ENCODE measurements at regions not wholly inside any gene's neighbourhood (a gene's known extent, or its start where the extent isn't known, plus 50 kb on each side); places are given as distances from the start of the nearest gene placed in this dataset.

- no peak for DNase-seq (ENCODE audit: low spot score)
Measured at GRCh38 chr14:36028665-36029064, 147.9 kb downstream of the PTCSC3 start.

- no peak for DNase-seq (ENCODE audit: low spot score)
Measured at GRCh38 chr14:36028218-36028617, 148.3 kb downstream of the PTCSC3 start.

- DNase-seq (ENCODE audit: low spot score), result no peak
Measured at GRCh38 chr14:36027354-36027753, 149.2 kb downstream of the PTCSC3 start.

GRCh38 chr14:36022765-36023410, 153.6 kb downstream of the PTCSC3 start:
- DNase-seq (ENCODE audit: low spot score), result no peak

- DNase-seq (ENCODE audit: low spot score), result no peak
Measured at GRCh38 chr14:36021591-36022320, 154.8 kb downstream of the PTCSC3 start.

- DNase-seq (ENCODE audit: low spot score), result no peak
Measured at GRCh38 chr14:36021030-36021422, 155.5 kb downstream of the PTCSC3 start.

GRCh38 chr14:36020120-36021029, 156.1 kb downstream of the PTCSC3 start:
- no peak for DNase-seq (ENCODE audit: low spot score)

- no peak for DNase-seq (ENCODE audit: low spot score)
Measured at GRCh38 chr14:36019126-36019525, 157.4 kb downstream of the PTCSC3 start.

GRCh38 chr14:36014236-36014635, 162.3 kb downstream of the PTCSC3 start:
- DNase-seq (ENCODE audit: low spot score), result no peak

GRCh38 chr14:36013483-36013882, 163.0 kb downstream of the PTCSC3 start:
- DNase-seq (ENCODE audit: low spot score), result no peak

- DNase-seq (ENCODE audit: low spot score), result no peak
Measured at GRCh38 chr14:36012621-36013020, 163.9 kb downstream of the PTCSC3 start.

- DNase-seq (ENCODE audit: low spot score), result no peak
Measured at GRCh38 chr14:36009643-36010042, 166.9 kb downstream of the PTCSC3 start.

- DNase-seq (ENCODE audit: low spot score), result no peak
Measured at GRCh38 chr14:36006623-36007022, 169.9 kb downstream of the PTCSC3 start.

- DNase-seq (ENCODE audit: low spot score), result no peak
Measured at GRCh38 chr14:36005670-36006069, 170.9 kb downstream of the PTCSC3 start.

GRCh38 chr14:36001936-36002335, 174.6 kb downstream of the PTCSC3 start:
- DNase-seq (ENCODE audit: low spot score), result no peak

- no peak for DNase-seq (ENCODE audit: low spot score)
Measured at GRCh38 chr14:35999294-35999693, 173.2 kb downstream of the BRMS1L start.

- no peak for DNase-seq (ENCODE audit: low spot score)
Measured at GRCh38 chr14:35998303-35998702, 172.2 kb downstream of the BRMS1L start.

- DNase-seq (ENCODE audit: low spot score), result no peak
Measured at GRCh38 chr14:35993684-35993960, 167.5 kb downstream of the BRMS1L start.

- DNase-seq (ENCODE audit: low spot score), result no peak
Measured at GRCh38 chr14:35992816-35993683, 166.9 kb downstream of the BRMS1L start.

GRCh38 chr14:35991356-35991755, 165.2 kb downstream of the BRMS1L start:
- no peak for DNase-seq (ENCODE audit: low spot score)

- DNase-seq (ENCODE audit: low spot score), result no peak
Measured at GRCh38 chr14:35989736-35990135, 163.6 kb downstream of the BRMS1L start.
